HepG2 (cell line): ENCODE measurements at regions not wholly inside any gene's neighbourhood (a gene's known extent, or its start where the extent isn't known, plus 50 kb on each side); places are given as distances from the start of the nearest gene placed in this dataset.

Source experiments
- BRF2 ChIP-seq: sonication (generic); formaldehyde crosslinking; IDR thresholded peaks from 2 replicates; pipeline ENCODE4 v1.8.1; 2022; ENCODE audit warnings: mild to moderate bottlenecking, missing genetic modification reagents
- CREM ChIP-seq, 2 experiments: sonication (generic) in 1 of 2; formaldehyde crosslinking in 1 of 2; IDR thresholded peaks; 2 replicates each; pipeline versions ENCODE4 v1.4.0 to v1.6.1; 2016 to 2020; ENCODE audit warnings: antibody characterized with exemption in 1 of 2, mild to moderate bottlenecking in 1 of 2, missing genetic modification reagents in 1 of 2
- GABPB1 ChIP-seq: IDR thresholded peaks from 2 replicates; pipeline ENCODE4 v1.6.1; 2016; ENCODE audit warnings: mild to moderate bottlenecking, missing genetic modification reagents, moderate library complexity, missing compliant biosample characterization
- IRF2 ChIP-seq: IDR thresholded peaks from 2 replicates; pipeline ENCODE4 v1.6.1; 2018; ENCODE audit warnings: missing genetic modification reagents, missing compliant biosample characterization
- NONO ChIP-seq, 2 experiments: fragments of 450-650 bp in 1 of 2; sonication (generic) in 1 of 2; formaldehyde crosslinking in 1 of 2; IDR thresholded peaks in 1 of 2; conservative IDR thresholded peaks in 1 of 2; 2 replicates each; pipeline versions ENCODE4 v1.6.1 to v1.8.0; 2017 to 2022; ENCODE audit warnings: mild to moderate bottlenecking in 1 of 2, missing genetic modification reagents in 1 of 2, moderate library complexity in 1 of 2
- SRF ChIP-seq: IDR thresholded peaks from 2 replicates; pipeline ENCODE4 v1.6.1; 2011; ENCODE audit warnings: mild to moderate bottlenecking, low read depth, low read length, moderate library complexity
- ZBTB44 ChIP-seq: sonication (generic); formaldehyde crosslinking; IDR thresholded peaks from 2 replicates; pipeline ENCODE4 v1.4.0; 2020; ENCODE audit warnings: missing genetic modification reagents
- ZSCAN29 ChIP-seq: sonication (generic); formaldehyde crosslinking; conservative IDR thresholded peaks from 2 replicates; pipeline ENCODE4 v1.4.0; 2020; ENCODE audit warnings: mild to moderate bottlenecking, missing genetic modification reagents

- no peak for TF ChIP-seq CREM (IDR thresholded peaks at IDR 0.05)
- TF ChIP-seq CREM (CRISPR knock-in tag; IDR thresholded peaks at IDR 0.05), result no peak
- no peak for TF ChIP-seq ZBTB44 (CRISPR knock-in tag)
- no peak for TF ChIP-seq ZSCAN29 (CRISPR knock-in tag)
- TF ChIP-seq SRF, result no peak
- TF ChIP-seq IRF2, result no peak
- TF ChIP-seq GABPB1 (CRISPR knock-in tag), result no peak
- no peak for TF ChIP-seq BRF2 (CRISPR knock-in tag)
- TF ChIP-seq NONO (IDR thresholded peaks at IDR 0.05), result no peak
- TF ChIP-seq NONO (CRISPR knock-in tag; conservative IDR thresholded peaks at IDR 0.05), result no peak
These were observed 73.5 kb upstream of the TMPRSS15 start for GRCh38 chr21:18477043-18477442.
